A549 (cell line): ENCODE measurements at regions not wholly inside any gene's neighbourhood (a gene's known extent, or its start where the extent isn't known, plus 50 kb on each side); places are given as distances from the start of the nearest gene placed in this dataset.
"Not testable (repeated sequence)": the region's sequence is repeated elsewhere in the genome, so short reads cannot be mapped to it uniquely, and the experiment has no call there.

Experiments used
- CBX2 ChIP-seq: fragments of 200-600 bp; sonication (generic); IDR thresholded peaks from 2 replicates; pipeline ENCODE4 v1.6.1; 2016; ENCODE audit warnings: low read depth, mild to moderate bottlenecking, borderline replicate concordance
- CTCF ChIP-seq: fragments of >200 bp; sonication (Bioruptor Twin); formaldehyde crosslinking; IDR thresholded peaks from 3 replicates; pipeline ENCODE4 v1.5.1; 2016
- MAZ ChIP-seq: fragments of 150-350 bp; IDR thresholded peaks from 2 replicates; pipeline ENCODE4 v1.6.1; 2014; ENCODE audit warnings: antibody characterized with exemption, low read depth, low read length, borderline replicate concordance
- NPAS2 ChIP-seq: fragments of 250-450 bp; sonication (Bioruptor Pico); IDR thresholded peaks from 2 replicates; pipeline ENCODE4 v1.8.0; 2022; ENCODE audit warnings: mild to moderate bottlenecking, moderate library complexity, borderline replicate concordance
- PBX3 ChIP-seq: IDR thresholded peaks from 2 replicates; pipeline ENCODE4 v1.6.1; 2012
- POLR2A ChIP-seq: IDR thresholded peaks from 2 replicates; pipeline ENCODE4 v1.6.1; 2012; ENCODE audit warnings: mild to moderate bottlenecking, low read length
- RNF2 ChIP-seq: fragments of 200-600 bp; sonication (generic); IDR thresholded peaks from 2 replicates; pipeline ENCODE4 v1.6.1; 2016; ENCODE audit warnings: low read depth, mild to moderate bottlenecking, antibody characterized with exemption, moderate library complexity, borderline replicate concordance
- SMC3 ChIP-seq: fragments of >200 bp; sonication (Bioruptor Twin); formaldehyde crosslinking; IDR thresholded peaks from 3 replicates; pipeline ENCODE4 v1.6.1; 2018; ENCODE audit warnings: inconsistent platforms
- TP53 ChIP-seq: fragments of 250-450 bp; sonication (Bioruptor Pico); IDR thresholded peaks from 2 replicates; pipeline ENCODE4 v1.5.0; 2021; ENCODE audit warnings: mild to moderate bottlenecking, moderate library complexity

- TF ChIP-seq TP53 (CRISPR knock-in tag); RNF2; CTCF; CBX2; NPAS2 (CRISPR knock-in tag); POLR2A; PBX3; MAZ; SMC3: not testable (repeated sequence)
Observed at GRCh38 chr6:60574723-60575122, 1711.3 kb downstream of the KHDRBS2 start.
